HG02943 (cell line): ENCODE measurements at regions not wholly inside any gene's neighbourhood (a gene's known extent, or its start where the extent isn't known, plus 50 kb on each side); places are given as distances from the start of the nearest gene placed in this dataset.

Experiments used
- ATAC-seq: cut with Tn5 transposase; IDR thresholded peaks from one replicate; pipeline ENCODE4 v1.9.1; 2021; ENCODE audit warnings: mild to moderate bottlenecking, low read depth, moderate library complexity; ENCODE audit not compliant: unreplicated experiment

- ATAC-seq, result no peak
Measured at GRCh38 chr4:12729384-12729783, 754.8 kb downstream of the RAB28 start.

GRCh38 chr4:12724510-12724909, 759.6 kb downstream of the RAB28 start:
- no peak for ATAC-seq

GRCh38 chr4:12723849-12724447, 760.2 kb downstream of the RAB28 start:
- no peak for ATAC-seq

GRCh38 chr4:12716896-12717295, 767.2 kb downstream of the RAB28 start:
- ATAC-seq, result no peak

GRCh38 chr4:12712648-12713339, 771.3 kb downstream of the RAB28 start:
- no peak for ATAC-seq

GRCh38 chr4:12707381-12708175, 776.6 kb downstream of the RAB28 start:
- no peak for ATAC-seq

- ATAC-seq, result no peak
Measured at GRCh38 chr4:12703036-12703435, 781.1 kb downstream of the RAB28 start.

- ATAC-seq, result no peak
Measured at GRCh38 chr4:12701384-12701783, 782.8 kb downstream of the RAB28 start.

GRCh38 chr4:12697970-12698369, 786.2 kb downstream of the RAB28 start:
- ATAC-seq, result no peak

GRCh38 chr4:12692815-12693214, 791.3 kb downstream of the RAB28 start:
- ATAC-seq, result no peak

GRCh38 chr4:12691168-12691567, 793.0 kb downstream of the RAB28 start:
- ATAC-seq, result no peak

GRCh38 chr4:12689457-12689856, 794.7 kb downstream of the RAB28 start:
- no peak for ATAC-seq

- ATAC-seq, result no peak
Measured at GRCh38 chr4:12679217-12679616, 804.9 kb downstream of the RAB28 start.

GRCh38 chr4:12674184-12674583, 810.0 kb downstream of the RAB28 start:
- ATAC-seq, result no peak

- no peak for ATAC-seq
Measured at GRCh38 chr4:12672303-12672702, 811.8 kb downstream of the RAB28 start.

GRCh38 chr4:12658146-12658545, 826.0 kb downstream of the RAB28 start:
- no peak for ATAC-seq

- no peak for ATAC-seq
Measured at GRCh38 chr4:12651876-12652275, 832.3 kb downstream of the RAB28 start.

GRCh38 chr4:12645732-12646131, 838.4 kb downstream of the RAB28 start:
- ATAC-seq, result no peak

- no peak for ATAC-seq
Measured at GRCh38 chr4:12644261-12644660, 839.9 kb downstream of the RAB28 start.

- no peak for ATAC-seq
Measured at GRCh38 chr4:12636191-12636590, 847.9 kb downstream of the RAB28 start.

GRCh38 chr4:12635629-12636028, 848.5 kb downstream of the RAB28 start:
- no peak for ATAC-seq
